HCT116 (cell line): ENCODE measurements at regions not wholly inside any gene's neighbourhood (a gene's known extent, or its start where the extent isn't known, plus 50 kb on each side); places are given as distances from the start of the nearest gene placed in this dataset.

Experiments used
- ATAC-seq: fragments of 200-7000 bp; cut with Tn5 transposase; 2 replicates; pipeline ENCODE4 v1.9.1; 2020; ENCODE audit warnings: mild to moderate bottlenecking, moderate library complexity
- BruUV-seq: library from RNA; stranded (reverse); fragments of 400-500 nt; replicated peaks from 2 replicates; lab custom pipeline; 2021; lab: Mats Ljungman, UMichigan
- CTCF ChIA-PET: fragments of 300-600 bp; sonication (Branson Sonifier 250); formaldehyde crosslinking; loops from one replicate; lab custom pipeline; 2021; ENCODE audit warnings: antibody characterized with exemption; lab: Charles Lee
- POLR2A ChIA-PET: fragments of 300-600, 350-600 bp; sonication (Branson Sonifier 250); formaldehyde crosslinking; loops from one replicate; lab custom pipeline; 2021; ENCODE audit warnings: antibody characterized with exemption; lab: Charles Lee
- RAD21 ChIA-PET, 2 experiments: fragments of 300-600 bp; sonication (Branson Sonifier 250); formaldehyde crosslinking; loops; one replicate each; lab custom pipeline; 2023; ENCODE audit warnings: low total read pairs in 2 of 2; ENCODE audit not compliant: uncharacterized antibody in 2 of 2, unreplicated experiment in 2 of 2, low non-redundant PET in 1 of 2; lab: Charles Lee
- DNase-seq: peaks from one replicate; pipeline ENCODE4 v3.0.0-alpha.2; 2010; ENCODE audit warnings: low read depth, low spot score
- H2AFZ ChIP-seq: fragments of 200-600 bp; shearing (Covaris generic), sonication (generic); 2 replicates; pipeline ENCODE4 v1.6.1; 2017; ENCODE audit warnings: low read depth, mixed run types, mixed read lengths, antibody characterized with exemption, low read length; ENCODE audit not compliant: poor library complexity, severe bottlenecking
- H3K27ac ChIP-seq: 2 replicates; pipeline ENCODE4 v1.5.1; 2012; ENCODE audit warnings: low read depth, low read length
- H3K27me3 ChIP-seq: fragments of 200-600 bp; sonication (generic); 2 replicates; pipeline ENCODE4 v1.6.1; 2016; ENCODE audit warnings: mixed run types, low read length, mixed read lengths; ENCODE audit not compliant: insufficient read depth
- H3K36me3 ChIP-seq, 2 experiments: fragments of 200-500 bp in 1 of 2; fragments of 200-600 bp in 1 of 2; sonication (Bioruptor generic) in 1 of 2; sonication (generic) in 1 of 2; 2 replicates each; pipeline versions ENCODE4 v1.5.1 to v1.6.1; 2014 to 2016; ENCODE audit warnings: low read length in 2 of 2, inconsistent platforms in 1 of 2, mixed read lengths in 1 of 2, mixed run types in 1 of 2; ENCODE audit not compliant: insufficient read depth in 2 of 2, control insufficient read depth in 1 of 2
- H3K4me1 ChIP-seq, 2 experiments: fragments of 200-600 bp in 1 of 2; sonication (generic) in 1 of 2; 2 replicates each; pipeline versions ENCODE4 v1.5.1 to v1.6.1; 2012 to 2017; ENCODE audit warnings: low read length in 2 of 2, inconsistent platforms in 1 of 2, mild to moderate bottlenecking in 1 of 2, mixed read lengths in 1 of 2, mixed run types in 1 of 2, moderate library complexity in 1 of 2; ENCODE audit not compliant: insufficient read depth in 2 of 2, control insufficient read depth in 1 of 2
- H3K4me2 ChIP-seq: fragments of 200-600 bp; sonication (generic); 2 replicates; pipeline ENCODE4 v1.6.1; 2017; ENCODE audit warnings: mixed run types, low read length, mixed read lengths
- H3K4me3 ChIP-seq, 2 experiments: fragments of 200-600 bp in 1 of 2; sonication (generic) in 1 of 2; replicated peaks in 1 of 2; 2 replicates each; pipeline ENCODE4 v1.5.1; 2011 to 2016; ENCODE audit warnings: low read length in 2 of 2, control low read depth in 1 of 2, low read depth in 1 of 2, mild to moderate bottlenecking in 1 of 2, mixed read lengths in 1 of 2, mixed run types in 1 of 2
- H3K79me2 ChIP-seq: fragments of 200-600 bp; sonication (generic); 2 replicates; pipeline ENCODE4 v1.6.1; 2017; ENCODE audit warnings: mild to moderate bottlenecking, mixed run types, low read length, moderate library complexity, mixed read lengths; ENCODE audit not compliant: insufficient read depth
- H3K9ac ChIP-seq: fragments of 200-600 bp; sonication (generic); 2 replicates; pipeline ENCODE4 v1.6.1; 2016; ENCODE audit warnings: low read length, mixed read lengths
- H3K9me2 ChIP-seq: fragments of 200-600 bp; sonication (generic), shearing (Covaris generic); 2 replicates; pipeline ENCODE4 v1.6.1; 2017; ENCODE audit warnings: mixed run types, mild to moderate bottlenecking, moderate library complexity; ENCODE audit not compliant: insufficient read depth
- H3K9me3 ChIP-seq, 2 experiments: fragments of 200-500 bp in 1 of 2; fragments of 200-600 bp in 1 of 2; sonication (Bioruptor generic) in 1 of 2; sonication (generic) in 1 of 2; 2 replicates each; pipeline ENCODE4 v1.6.1; 2014 to 2017; ENCODE audit warnings: low read length in 2 of 2, mixed read lengths in 2 of 2, inconsistent platforms in 1 of 2, low read depth in 1 of 2, mild to moderate bottlenecking in 1 of 2, mixed run types in 1 of 2, moderate library complexity in 1 of 2; ENCODE audit not compliant: control insufficient read depth in 1 of 2, insufficient read depth in 1 of 2
- H4K20me1 ChIP-seq: fragments of 200-600 bp; sonication (generic), shearing (Covaris generic); 2 replicates; pipeline ENCODE4 v1.6.1; 2017; ENCODE audit warnings: mixed run types, mild to moderate bottlenecking, moderate library complexity; ENCODE audit not compliant: insufficient read depth
- ELF1 ChIP-seq: IDR thresholded peaks from 2 replicates; pipeline ENCODE4 v1.6.1; 2012; ENCODE audit warnings: low read depth, borderline replicate concordance
- MAX ChIP-seq: IDR thresholded peaks from 2 replicates; pipeline ENCODE4 v1.6.1; 2012
- SP1 ChIP-seq: IDR thresholded peaks from 2 replicates; pipeline ENCODE4 v1.6.1; 2012; ENCODE audit warnings: low read depth
- SRF ChIP-seq: IDR thresholded peaks from 2 replicates; pipeline ENCODE4 v1.6.1; 2012; ENCODE audit warnings: low read depth
- intact Hi-C: fragments of 100-400 bp; cut with micrococcal nuclease; formaldehyde crosslinking; loops from 2 replicates; pipeline ENCODE4 v1.10.0; 2022
- TF ChIP-seq, protein P1 (sequence below): IDR thresholded peaks from 2 replicates; pipeline ENCODE4 v1.6.1; 2011; ENCODE audit warnings: mild to moderate bottlenecking, low read length, moderate library complexity; ENCODE audit not compliant: insufficient replicate concordance; ENCODE audit errors: extremely low read depth
- TF ChIP-seq, protein P2 (sequence below), 3 experiments: fragments of 200-600 bp in 1 of 3; sonication (generic) in 1 of 3; IDR thresholded peaks in 2 of 3; conservative IDR thresholded peaks in 1 of 3; 2 replicates each; pipeline ENCODE4 v1.5.1; 2012 to 2017; ENCODE audit warnings: low read depth in 2 of 3, low read length in 2 of 3, antibody characterized with exemption in 1 of 3, borderline replicate concordance in 1 of 3, control low read depth in 1 of 3, mild to moderate bottlenecking in 1 of 3, mixed read lengths in 1 of 3, mixed run types in 1 of 3, moderate library complexity in 1 of 3; ENCODE audit not compliant: insufficient read depth in 1 of 3

- POLR2A ChIA-PET, result no interaction called here
- ATAC-seq, result no peak
Observed at GRCh38 chrX:5674036-5674435, 554.6 kb downstream of the NLGN4X start.

More at GRCh38 chrX:5674036-5674435, 554.6 kb downstream of the NLGN4X start:
- H3K79me2 ChIP-seq, result no peaks in the 10 kb centered on the region
- H3K36me3 ChIP-seq, result no peaks in the 10 kb centered on the region
- H3K9ac ChIP-seq, result no peak overlapping the region
- intact Hi-C loops, result no loop called here
- BruUV-seq, result no TSS peak
- no peak overlapping the region for H3K4me2 ChIP-seq
- no peaks in the 10 kb centered on the region for H3K9me3 ChIP-seq
- ChIA-PET RAD21 (no interaction called here), CTCF (no interaction called here)
- no peak overlapping the region for H3K4me3 ChIP-seq
- H4K20me1 ChIP-seq, result no peaks in the 10 kb centered on the region
- no peak overlapping the region for H3K27ac ChIP-seq
- H3K4me1 ChIP-seq, result no peaks in the 10 kb centered on the region
- H3K27me3 ChIP-seq, result no peaks in the 10 kb centered on the region
- DNase-seq, result no peak
- no peak for TF ChIP-seq SRF
- TF ChIP-seq, protein P1, sequence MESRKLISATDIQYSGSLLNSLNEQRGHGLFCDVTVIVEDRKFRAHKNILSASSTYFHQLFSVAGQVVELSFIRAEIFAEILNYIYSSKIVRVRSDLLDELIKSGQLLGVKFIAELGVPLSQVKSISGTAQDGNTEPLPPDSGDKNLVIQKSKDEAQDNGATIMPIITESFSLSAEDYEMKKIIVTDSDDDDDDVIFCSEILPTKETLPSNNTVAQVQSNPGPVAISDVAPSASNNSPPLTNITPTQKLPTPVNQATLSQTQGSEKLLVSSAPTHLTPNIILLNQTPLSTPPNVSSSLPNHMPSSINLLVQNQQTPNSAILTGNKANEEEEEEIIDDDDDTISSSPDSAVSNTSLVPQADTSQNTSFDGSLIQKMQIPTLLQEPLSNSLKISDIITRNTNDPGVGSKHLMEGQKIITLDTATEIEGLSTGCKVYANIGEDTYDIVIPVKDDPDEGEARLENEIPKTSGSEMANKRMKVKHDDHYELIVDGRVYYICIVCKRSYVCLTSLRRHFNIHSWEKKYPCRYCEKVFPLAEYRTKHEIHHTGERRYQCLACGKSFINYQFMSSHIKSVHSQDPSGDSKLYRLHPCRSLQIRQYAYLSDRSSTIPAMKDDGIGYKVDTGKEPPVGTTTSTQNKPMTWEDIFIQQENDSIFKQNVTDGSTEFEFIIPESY, result no peak
- no peak for TF ChIP-seq SP1
- TF ChIP-seq, protein P2, sequence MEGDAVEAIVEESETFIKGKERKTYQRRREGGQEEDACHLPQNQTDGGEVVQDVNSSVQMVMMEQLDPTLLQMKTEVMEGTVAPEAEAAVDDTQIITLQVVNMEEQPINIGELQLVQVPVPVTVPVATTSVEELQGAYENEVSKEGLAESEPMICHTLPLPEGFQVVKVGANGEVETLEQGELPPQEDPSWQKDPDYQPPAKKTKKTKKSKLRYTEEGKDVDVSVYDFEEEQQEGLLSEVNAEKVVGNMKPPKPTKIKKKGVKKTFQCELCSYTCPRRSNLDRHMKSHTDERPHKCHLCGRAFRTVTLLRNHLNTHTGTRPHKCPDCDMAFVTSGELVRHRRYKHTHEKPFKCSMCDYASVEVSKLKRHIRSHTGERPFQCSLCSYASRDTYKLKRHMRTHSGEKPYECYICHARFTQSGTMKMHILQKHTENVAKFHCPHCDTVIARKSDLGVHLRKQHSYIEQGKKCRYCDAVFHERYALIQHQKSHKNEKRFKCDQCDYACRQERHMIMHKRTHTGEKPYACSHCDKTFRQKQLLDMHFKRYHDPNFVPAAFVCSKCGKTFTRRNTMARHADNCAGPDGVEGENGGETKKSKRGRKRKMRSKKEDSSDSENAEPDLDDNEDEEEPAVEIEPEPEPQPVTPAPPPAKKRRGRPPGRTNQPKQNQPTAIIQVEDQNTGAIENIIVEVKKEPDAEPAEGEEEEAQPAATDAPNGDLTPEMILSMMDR (IDR thresholded peaks at IDR 0.05 in 2 of 3, conservative IDR thresholded peaks at IDR 0.05 in 1 of 3; ENCODE audit: borderline replicate concordance in 1 of 3, insufficient read depth in 1 of 3, low read depth in 2 of 3, low read length in 2 of 3), result no peak
- no peak for TF ChIP-seq ELF1
- TF ChIP-seq MAX, result no peak
- H3K9me2 ChIP-seq, result no peaks in the 10 kb centered on the region
- no peak overlapping the region for H2AFZ ChIP-seq
